Chondrocyte (in vitro differentiated cells): ENCODE measurements at regions not wholly inside any gene's neighbourhood (a gene's known extent, or its start where the extent isn't known, plus 50 kb on each side); places are given as distances from the start of the nearest gene placed in this dataset.

ENCODE experiments used
- DNase-seq: peaks from one replicate; pipeline ENCODE4 v3.0.0; 2021; ENCODE audit warnings: mixed read lengths, low spot score
- H3K27ac Mint-ChIP-seq: one replicate; pipeline ENCODE4 v1.8.0; 2021; ENCODE audit warnings: mild to moderate bottlenecking, moderate library complexity, mixed read lengths; ENCODE audit not compliant: unreplicated experiment
- H3K27me3 Mint-ChIP-seq: 2 replicates; pipeline ENCODE4 v1.8.0; 2021; ENCODE audit warnings: low read depth, mixed read lengths
- H3K36me3 Mint-ChIP-seq: 2 replicates; pipeline ENCODE4 v1.8.0; 2021; ENCODE audit warnings: low read depth, mixed read lengths
- H3K4me1 Mint-ChIP-seq: 2 replicates; pipeline ENCODE4 v1.8.0; 2021; ENCODE audit warnings: low read depth, mild to moderate bottlenecking, mixed read lengths
- H3K4me3 Mint-ChIP-seq: one replicate; pipeline ENCODE4 v1.8.0; 2021; ENCODE audit warnings: mild to moderate bottlenecking, moderate library complexity, mixed read lengths; ENCODE audit not compliant: unreplicated experiment
- H3K9me3 Mint-ChIP-seq: 2 replicates; pipeline ENCODE4 v1.8.0; 2021; ENCODE audit warnings: low read depth, mixed read lengths
- TF ChIP-seq, protein P1 (sequence below): fragments of 200-600 bp; sonication (generic); IDR thresholded peaks from 2 replicates; pipeline ENCODE4 v1.5.0; 2021; ENCODE audit warnings: antibody characterized with exemption, mild to moderate bottlenecking, moderate library complexity

DNA sequence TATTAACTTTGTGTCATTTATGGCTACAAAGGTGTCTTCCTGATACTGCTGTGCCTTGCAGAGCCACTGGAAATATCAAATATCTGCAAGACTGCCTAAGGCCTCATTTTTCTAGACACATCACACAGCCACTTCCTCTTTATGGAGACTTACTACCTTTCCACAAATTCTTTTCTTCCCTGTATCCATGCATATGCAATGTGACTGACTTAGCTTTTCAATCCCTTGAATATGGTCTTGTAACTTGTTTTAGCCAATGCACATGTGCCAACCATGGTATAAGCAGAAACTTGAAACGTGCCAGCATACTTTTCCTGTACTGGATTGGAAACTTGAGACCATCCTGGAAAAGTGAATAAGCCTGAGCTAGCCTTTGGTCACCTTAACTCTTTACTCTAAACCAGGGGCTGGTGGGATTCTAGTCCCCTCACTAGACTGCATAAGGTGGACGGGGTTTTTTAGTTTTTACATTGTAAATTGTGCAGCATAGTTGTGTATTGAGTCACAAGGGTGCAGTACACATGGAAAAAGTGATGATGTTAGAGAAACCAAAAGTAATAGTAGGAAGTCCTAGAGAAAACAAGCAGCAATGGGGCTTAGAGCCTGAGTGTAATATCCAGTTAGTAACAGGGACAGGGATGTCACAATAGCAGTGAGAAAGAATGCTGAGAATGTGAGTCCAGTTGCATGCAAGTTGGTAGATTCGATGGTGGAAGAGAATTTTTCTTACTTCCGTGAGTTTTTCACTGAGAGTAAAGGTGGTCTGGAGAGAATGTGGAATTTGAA lies 879.5 kb downstream of the SORCS1 start:
- no peaks in the 10 kb centered on the region for H3K4me1 Mint-ChIP-seq
- no peaks in the 10 kb centered on the region for H3K27me3 Mint-ChIP-seq
- no peak for DNase-seq
- H3K9me3 Mint-ChIP-seq: peaks cover 11% of the 10 kb centered on the region
- no peak overlapping the region for H3K27ac Mint-ChIP-seq
- no peak overlapping the region for H3K4me3 Mint-ChIP-seq
- H3K36me3 Mint-ChIP-seq: no peaks in the 10 kb centered on the region
- TF ChIP-seq, protein P1, sequence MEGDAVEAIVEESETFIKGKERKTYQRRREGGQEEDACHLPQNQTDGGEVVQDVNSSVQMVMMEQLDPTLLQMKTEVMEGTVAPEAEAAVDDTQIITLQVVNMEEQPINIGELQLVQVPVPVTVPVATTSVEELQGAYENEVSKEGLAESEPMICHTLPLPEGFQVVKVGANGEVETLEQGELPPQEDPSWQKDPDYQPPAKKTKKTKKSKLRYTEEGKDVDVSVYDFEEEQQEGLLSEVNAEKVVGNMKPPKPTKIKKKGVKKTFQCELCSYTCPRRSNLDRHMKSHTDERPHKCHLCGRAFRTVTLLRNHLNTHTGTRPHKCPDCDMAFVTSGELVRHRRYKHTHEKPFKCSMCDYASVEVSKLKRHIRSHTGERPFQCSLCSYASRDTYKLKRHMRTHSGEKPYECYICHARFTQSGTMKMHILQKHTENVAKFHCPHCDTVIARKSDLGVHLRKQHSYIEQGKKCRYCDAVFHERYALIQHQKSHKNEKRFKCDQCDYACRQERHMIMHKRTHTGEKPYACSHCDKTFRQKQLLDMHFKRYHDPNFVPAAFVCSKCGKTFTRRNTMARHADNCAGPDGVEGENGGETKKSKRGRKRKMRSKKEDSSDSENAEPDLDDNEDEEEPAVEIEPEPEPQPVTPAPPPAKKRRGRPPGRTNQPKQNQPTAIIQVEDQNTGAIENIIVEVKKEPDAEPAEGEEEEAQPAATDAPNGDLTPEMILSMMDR: no peak

DNA sequence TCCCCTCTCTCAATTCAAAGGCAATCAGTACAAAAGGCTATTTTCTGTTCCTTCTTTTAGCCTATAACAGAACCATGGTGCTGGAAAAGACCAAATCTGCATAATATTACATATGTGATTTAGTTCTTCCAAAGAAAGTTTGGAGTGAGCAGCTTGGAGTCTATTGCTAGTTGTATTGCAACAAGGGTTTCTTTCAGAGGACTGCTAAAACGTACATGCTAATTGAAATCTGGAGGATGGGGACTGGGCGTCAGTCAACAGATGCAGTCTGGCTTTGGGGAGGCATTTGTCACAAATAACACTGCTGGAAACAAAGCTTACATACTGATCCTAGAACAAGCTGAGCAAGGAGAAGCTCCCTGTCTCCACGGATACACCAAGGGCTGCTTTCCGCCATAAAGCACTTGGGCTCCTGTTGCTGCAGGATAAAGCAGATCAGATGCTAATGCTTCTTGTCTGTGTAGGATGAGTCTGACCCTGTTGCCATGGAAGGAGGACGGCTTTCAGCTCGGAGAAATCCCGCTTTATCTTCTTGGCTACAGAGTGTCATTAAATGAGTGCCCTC lies 883.5 kb downstream of the SORCS1 start:
- no peak overlapping the region for H3K4me3 Mint-ChIP-seq
- no peaks in the 10 kb centered on the region for H3K27me3 Mint-ChIP-seq
- TF ChIP-seq, protein P1: no peak
- no peak overlapping the region for H3K27ac Mint-ChIP-seq
- H3K4me1 Mint-ChIP-seq: no peaks in the 10 kb centered on the region
- no peak for DNase-seq
- H3K36me3 Mint-ChIP-seq: no peaks in the 10 kb centered on the region
- peaks cover 11% of the 10 kb centered on the region for H3K9me3 Mint-ChIP-seq

DNA sequence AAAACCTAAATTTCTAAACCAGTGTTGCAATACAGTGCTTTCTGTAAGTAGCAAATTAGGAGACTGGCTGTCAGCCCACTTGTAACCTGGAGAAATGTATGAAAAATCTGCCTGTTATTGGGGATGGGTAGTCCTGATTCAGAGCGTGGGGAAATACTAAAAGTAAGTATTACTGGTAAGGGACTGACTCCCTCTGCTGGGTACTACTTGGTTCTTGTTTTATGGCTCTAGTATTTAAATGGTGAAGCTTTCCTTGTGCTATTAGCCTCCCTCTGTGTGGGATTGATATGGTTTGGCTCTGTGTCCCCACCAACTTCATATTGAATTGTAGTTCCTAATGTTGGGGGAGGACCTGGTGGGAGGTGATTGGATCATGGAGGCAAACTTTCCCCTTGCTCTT lies 886.1 kb downstream of the SORCS1 start:
- Mint-ChIP-seq H3K9me3 (peaks cover 7% of the 10 kb centered on the region), H3K4me1 (no peaks in the 10 kb centered on the region), H3K36me3 (no peaks in the 10 kb centered on the region), H3K4me3 (no peak overlapping the region), H3K27me3 (no peaks in the 10 kb centered on the region), H3K27ac (no peak overlapping the region)
- TF ChIP-seq, protein P1: no peak
- no peak for DNase-seq

DNA sequence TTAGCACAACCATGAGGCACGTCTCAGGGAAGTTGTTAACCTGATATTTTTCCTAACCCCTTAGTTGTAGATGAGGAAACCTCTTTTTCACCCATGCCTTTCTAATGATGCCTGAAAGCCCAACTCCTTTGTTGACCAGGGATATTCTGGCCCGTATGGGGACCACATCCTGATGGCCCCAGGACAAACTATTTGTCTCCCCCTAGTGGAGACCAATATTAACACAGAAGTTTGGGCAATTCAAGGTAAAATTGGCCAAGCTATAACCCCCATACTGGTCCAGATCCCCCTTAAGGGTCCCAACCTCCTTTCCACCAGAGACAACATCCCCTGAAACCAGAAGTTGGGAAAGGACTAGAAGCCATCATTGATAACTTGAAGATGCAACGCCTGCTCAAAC lies 893.3 kb downstream of the SORCS1 start:
- no peak overlapping the region for H3K4me3 Mint-ChIP-seq
- H3K27ac Mint-ChIP-seq: no peak overlapping the region
- no peaks in the 10 kb centered on the region for H3K4me1 Mint-ChIP-seq
- TF ChIP-seq, protein P1: peak; percentile 23
- H3K9me3 Mint-ChIP-seq: peaks cover 8% of the 10 kb centered on the region
- no peak for DNase-seq
- no peaks in the 10 kb centered on the region for H3K27me3 Mint-ChIP-seq
- no peaks in the 10 kb centered on the region for H3K36me3 Mint-ChIP-seq

DNA sequence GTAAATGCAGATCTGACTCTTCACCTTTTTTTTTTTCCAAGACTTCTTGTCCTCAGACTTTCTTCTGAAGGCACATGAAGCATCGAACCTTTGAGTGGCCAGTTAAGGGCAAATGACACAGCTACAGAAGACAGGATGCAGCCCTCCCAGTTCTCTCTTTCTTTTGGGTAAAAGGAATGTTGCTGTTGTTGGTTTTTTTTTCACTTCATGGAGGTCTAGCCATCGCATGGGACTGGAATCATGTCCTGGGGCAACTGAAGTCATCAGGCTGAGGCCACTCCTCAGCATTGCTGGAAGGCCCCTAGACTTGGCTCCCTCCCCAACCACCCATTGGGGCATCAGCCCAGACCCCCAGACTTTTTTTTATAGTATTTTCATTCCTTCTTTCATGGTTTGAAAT lies 896.5 kb downstream of the SORCS1 start:
- H3K9me3 Mint-ChIP-seq: peaks cover 10% of the 10 kb centered on the region
- no peak for DNase-seq
- H3K4me3 Mint-ChIP-seq: no peak overlapping the region
- H3K4me1 Mint-ChIP-seq: no peaks in the 10 kb centered on the region
- H3K27ac Mint-ChIP-seq: no peak overlapping the region
- TF ChIP-seq, protein P1: no peak
- H3K36me3 Mint-ChIP-seq: no peaks in the 10 kb centered on the region
- no peaks in the 10 kb centered on the region for H3K27me3 Mint-ChIP-seq
